Endothelial cell of hepatic sinusoid (primary cell): ENCODE measurements at regions not wholly inside any gene's neighbourhood (a gene's known extent, or its start where the extent isn't known, plus 50 kb on each side); places are given as distances from the start of the nearest gene placed in this dataset.

Experiments
- in situ Hi-C: cut with HindIII; loops from 2 replicates; pipeline ENCODE4 v1.10.0; 2017; ENCODE audit warnings: low sequenced_read_pairs

GRCh38 chr5:115414406-115415142, 118.1 kb upstream of the CCDC112 start:
- in situ Hi-C loops, result loop anchor here (5.0 kb wide), 1 partner anchor 43 kb away; no protein-coding TSS in a partner anchor

DNA sequence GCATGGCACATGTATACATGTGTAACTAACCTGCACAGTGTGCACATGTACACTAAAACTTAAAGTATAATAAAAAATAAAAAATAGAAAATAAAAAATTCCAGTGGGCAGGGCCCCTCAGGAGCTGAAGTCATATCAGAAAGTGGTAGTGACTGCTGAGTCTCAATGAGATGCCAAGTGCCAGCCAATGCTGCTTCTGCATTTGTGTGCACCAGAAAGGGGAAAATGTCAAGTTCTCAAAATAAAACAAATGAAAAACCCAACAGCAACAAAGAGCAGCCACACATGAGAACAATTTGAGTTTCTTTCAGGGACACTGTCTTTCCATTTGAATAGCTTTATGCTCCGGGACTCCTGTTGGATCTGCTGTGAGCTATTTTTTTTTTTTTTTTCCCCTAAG, 117.2 kb upstream of the CCDC112 start:
- in situ Hi-C loops, result no loop called here

DNA sequence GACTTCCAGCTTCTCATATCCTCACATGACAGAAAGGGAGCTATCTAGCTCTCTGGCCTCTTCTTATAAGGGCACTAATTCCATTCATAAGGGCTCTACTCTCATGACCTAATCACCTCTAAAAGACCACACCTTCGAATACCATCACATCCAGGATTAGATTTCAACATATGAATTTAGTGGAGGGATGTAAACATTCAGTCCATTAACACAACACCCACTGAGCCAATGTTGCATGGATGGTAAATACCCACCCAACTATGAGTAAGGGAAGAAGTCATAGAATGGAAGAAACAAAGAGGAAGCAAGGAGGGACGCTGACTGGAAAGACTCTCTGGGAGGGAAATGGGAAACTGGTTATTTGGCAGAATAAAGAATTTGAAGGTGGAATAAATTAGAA, 112.6 kb upstream of the CCDC112 start:
- in situ Hi-C loops, result no loop called here

DNA sequence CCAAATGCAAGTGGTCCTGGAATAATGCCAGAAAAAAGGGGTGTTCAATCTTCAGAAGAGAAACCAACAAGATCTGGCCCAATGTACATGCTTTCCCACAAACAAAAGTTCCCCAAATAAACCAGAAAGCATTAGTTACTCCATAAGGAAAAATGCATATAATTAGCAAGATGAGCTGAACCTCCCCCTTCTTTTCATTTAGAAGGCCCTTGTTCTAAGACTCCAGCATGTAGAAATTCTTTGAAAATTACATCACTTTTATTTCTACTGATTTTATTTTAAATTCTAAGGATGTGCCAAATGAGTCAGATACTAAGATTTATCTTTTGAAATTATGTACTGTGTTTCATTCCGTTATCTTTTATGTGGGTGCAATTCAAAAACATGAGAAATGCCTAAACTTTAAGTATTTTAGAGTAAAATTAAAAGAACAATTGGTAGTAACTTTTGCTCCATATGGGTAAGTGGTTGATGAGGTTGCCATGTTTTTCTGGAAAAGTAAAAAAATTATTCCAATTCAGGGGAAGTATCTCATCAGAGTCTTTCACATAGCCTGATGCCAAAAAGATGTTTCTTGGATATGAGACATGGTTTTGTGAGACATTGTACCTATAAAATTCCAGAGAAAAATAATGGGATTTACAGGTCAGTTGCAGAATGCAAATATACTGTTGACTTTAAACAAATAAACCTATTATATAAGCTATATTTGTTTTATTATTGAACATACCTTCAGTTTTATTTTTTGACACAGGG, 106.5 kb upstream of the CCDC112 start:
- in situ Hi-C loops, result no loop called here

- in situ Hi-C loops, result no loop called here
These were observed 105.6 kb upstream of the CCDC112 start for GRCh38 chr5:115402092-115402491.

DNA sequence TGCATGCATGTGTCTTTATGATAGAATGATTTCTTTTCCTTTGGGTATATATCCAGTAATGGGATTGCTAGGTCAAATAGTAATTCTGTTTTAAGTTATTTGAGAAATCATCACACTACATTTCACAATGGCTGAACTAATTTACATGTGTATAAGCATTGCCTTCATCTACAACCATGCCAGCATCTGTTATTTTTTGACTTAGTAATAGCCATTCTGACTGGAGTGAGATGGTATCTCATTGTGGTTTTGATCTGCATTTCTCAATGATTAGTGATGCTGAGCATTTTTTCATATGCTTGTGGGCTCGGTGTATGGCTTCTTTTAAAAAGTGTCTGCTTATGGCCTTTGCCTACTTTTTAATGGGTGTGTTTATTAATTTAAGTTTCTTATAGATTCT, 102.3 kb upstream of the CCDC112 start:
- in situ Hi-C loops, result no loop called here

GRCh38 chr5:115396688-115397087, 100.2 kb upstream of the CCDC112 start:
- in situ Hi-C loops, result no loop called here

- in situ Hi-C loops, result no loop called here
These were observed 99.6 kb upstream of the CCDC112 start for GRCh38 chr5:115396081-115396480.

DNA sequence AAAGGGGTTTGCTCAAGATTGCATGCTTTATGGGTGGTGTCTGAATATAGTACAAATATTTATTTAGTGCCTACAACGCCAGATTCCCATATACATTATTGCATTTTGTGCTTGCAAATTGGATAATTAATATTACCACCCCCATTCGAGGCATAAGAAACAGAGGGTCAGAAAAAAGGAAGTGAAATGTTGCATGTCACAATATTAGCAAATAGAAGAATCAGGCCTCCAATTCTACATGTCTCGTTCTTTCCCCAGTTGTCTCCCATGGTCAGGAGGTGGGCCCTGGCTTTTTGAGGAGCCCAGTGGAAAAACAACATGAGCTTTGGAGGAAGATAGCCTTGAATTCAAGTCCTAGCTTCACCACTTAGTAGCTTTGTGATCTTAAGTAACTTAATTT, 98.1 kb upstream of the CCDC112 start:
- in situ Hi-C loops, result no loop called here

GRCh38 chr5:115393239-115393638, 96.8 kb upstream of the CCDC112 start:
- in situ Hi-C loops, result no loop called here

DNA sequence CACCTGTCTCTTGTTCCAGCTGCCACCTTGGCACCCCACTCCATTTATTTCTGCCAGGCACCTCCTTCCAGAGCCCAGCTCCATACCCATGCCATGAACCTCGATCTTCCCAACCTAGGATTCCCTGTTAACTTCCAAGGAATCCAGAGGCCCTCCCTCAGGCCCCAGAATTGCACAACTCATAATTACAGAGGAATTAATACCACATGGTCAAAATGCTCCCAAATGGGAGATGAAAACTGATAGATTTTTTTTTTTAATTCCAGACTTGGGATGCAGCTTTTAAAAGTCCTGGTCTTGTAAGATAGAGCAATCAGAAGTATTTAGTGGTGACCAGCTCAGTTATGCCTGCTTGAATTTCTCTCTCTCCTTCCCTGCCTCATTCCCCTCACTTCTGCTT, 96.2 kb upstream of the CCDC112 start:
- in situ Hi-C loops, result no loop called here

- in situ Hi-C loops, result no loop called here
These were observed 95.3 kb upstream of the CCDC112 start for GRCh38 chr5:115391780-115392179.

DNA sequence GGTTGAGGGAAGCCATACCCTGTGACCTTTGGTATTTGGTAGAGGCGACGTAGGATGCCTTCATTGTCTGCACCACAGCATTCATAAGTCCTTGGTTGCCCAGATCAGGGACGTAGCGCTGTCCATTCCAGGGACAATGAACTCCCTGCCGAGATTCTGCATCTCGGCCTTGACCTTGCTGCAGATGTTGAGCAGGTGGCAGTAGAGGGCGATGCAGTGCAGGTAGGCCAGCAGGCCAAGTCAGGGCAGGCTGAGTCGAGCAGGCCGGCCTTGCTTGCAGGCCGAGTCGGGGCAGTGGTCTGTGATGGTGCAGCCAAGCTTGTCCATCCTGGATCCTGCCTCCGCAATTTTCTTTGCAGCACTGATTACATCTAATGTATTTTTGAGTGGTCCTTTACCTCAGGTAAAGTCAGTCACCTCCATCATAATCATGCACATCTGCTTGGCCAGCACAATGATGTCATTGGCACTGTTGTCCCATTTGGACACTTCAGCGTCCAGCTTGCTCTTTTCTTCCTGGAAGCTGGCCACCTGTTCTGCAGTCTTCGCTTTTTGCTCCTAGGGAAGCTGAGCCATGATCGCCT, 93.4 kb upstream of the CCDC112 start:
- in situ Hi-C loops, result no loop called here

- in situ Hi-C loops, result no loop called here
These were observed 92.8 kb upstream of the CCDC112 start for GRCh38 chr5:115389034-115389798.

GRCh38 chr5:115388240-115388639, 91.8 kb upstream of the CCDC112 start:
- in situ Hi-C loops, result no loop called here

DNA sequence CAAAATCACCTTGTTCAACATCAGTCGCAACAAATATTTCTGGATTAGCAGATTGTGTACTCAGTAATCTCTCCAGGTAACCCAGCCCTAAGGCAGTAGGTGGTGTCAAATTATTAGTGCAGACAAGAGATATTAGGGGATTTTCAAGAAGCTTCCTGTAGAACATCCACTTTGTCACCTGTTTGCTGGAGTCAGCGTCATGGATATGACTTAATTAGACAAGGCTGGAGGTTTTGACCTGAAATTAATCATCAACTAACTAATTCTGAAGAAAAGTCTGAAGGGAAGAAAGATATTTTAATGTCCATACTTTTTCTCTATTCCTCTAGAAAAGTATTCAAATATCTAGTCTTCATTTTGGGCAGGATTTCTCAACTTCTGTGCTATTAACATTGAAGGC, 91.4 kb upstream of the CCDC112 start:
- in situ Hi-C loops, result no loop called here

- in situ Hi-C loops, result no loop called here
These were observed 90.2 kb upstream of the CCDC112 start for GRCh38 chr5:115386657-115387056.

DNA sequence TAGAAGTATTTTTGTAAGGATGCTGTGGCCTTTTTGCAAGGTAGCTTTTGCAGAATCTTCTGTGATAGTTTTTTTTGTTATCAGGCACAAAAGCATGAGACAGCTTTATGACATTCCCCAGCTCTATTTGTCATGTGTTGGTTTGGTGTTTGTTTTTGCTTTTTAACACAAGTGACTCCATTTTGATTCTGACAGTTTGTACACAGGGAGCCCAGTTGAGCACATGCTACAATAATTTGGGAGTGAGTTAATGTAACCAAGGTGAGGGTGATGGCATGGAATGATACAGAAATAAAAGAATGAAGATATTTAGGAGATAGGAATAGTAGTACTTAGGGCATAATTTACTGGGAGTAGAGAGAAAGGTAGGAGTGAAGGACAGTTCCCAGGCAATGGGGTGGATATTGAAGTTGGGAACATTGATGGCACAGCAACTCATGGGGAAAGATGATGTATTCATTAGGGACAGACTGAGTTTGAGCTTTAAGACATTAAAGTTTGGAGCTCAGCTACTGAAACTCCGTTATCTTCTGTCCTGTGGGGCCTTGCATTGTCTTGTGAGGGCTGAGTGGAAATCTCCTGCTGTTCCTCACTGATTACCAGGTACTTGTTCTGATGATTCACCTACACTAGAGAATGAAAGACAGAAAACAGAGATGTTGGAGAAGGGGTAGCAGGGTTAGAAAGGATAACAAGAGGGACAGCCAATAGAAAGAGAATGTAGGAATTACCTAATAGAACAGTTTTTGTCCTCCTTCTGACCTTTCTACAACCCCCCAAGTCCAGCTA, 88.3 kb upstream of the CCDC112 start:
- in situ Hi-C loops, result no loop called here

DNA sequence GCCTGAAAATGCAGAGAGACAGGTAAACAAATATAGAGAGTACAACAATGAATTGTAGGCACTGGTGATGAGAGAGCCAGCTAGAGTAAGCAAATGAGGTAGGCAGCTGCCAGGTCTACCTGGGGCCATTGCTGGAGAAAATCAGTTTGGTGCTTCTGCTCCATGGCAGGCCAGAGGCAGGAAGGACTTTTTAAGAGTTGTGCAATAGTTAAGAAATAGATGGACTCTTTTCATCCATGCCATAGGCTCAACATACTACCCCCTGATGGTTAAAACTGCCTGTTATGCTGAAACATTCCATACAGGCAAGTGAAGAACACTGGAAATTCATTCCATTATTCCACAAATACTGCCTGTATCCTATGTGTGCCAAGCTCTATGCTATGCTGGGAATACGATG, 86.5 kb upstream of the CCDC112 start:
- in situ Hi-C loops, result no loop called here

- in situ Hi-C loops, result no loop called here
These were observed 85.6 kb upstream of the CCDC112 start for GRCh38 chr5:115381911-115382662.
